GM13976 (cell line): ENCODE measurements at regions not wholly inside any gene's neighbourhood (a gene's known extent, or its start where the extent isn't known, plus 50 kb on each side); places are given as distances from the start of the nearest gene placed in this dataset.

Experiments
- DNase-seq: peaks from one replicate; pipeline ENCODE4 v3.0.0; 2012; ENCODE audit warnings: low spot score
- CTCF ChIP-seq: IDR thresholded peaks from 2 replicates; pipeline ENCODE4 v1.5.1; 2012; ENCODE audit warnings: borderline replicate concordance, mild to moderate bottlenecking; ENCODE audit not compliant: insufficient read depth; ENCODE audit errors: extremely low read depth, missing control alignments, control extremely low read depth
- in situ Hi-C: fragments of 300-500 bp; cut with MboI; formaldehyde crosslinking; loops from one replicate; pipeline ENCODE4 v1.12.0; 2022; ENCODE audit warnings: low sequenced_read_pairs, mixed read lengths, inconsistent platforms; ENCODE audit not compliant: unreplicated experiment

- in situ Hi-C loops: no loop called here
- DNase-seq: no peak
- no peak for TF ChIP-seq CTCF
Measured at GRCh38 chr1:198883184-198883583, 244.3 kb downstream of the PTPRC start.

DNA sequence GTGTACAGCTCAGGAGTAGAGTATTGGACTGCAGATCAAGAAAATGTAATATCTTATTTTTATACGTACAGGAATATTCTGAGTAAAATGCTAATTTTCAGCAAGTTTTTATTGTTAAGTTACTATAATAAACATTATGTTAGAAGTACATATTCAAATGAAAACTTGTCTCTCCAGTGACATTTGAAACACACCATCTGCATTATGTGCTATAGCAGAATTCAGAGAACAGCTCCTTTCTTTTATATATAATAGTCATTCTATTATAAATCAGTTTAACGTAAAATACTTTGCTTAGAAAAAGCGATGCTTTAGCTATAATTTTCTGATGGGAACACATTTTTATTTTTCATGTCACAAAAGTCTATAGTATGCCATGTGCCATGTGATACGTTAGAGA lies 249.0 kb downstream of the PTPRC start:
- no peak for DNase-seq
- no peak for TF ChIP-seq CTCF
- in situ Hi-C loops: no loop called here

- no peak for DNase-seq
- no peak for TF ChIP-seq CTCF
- in situ Hi-C loops: no loop called here
Measured at GRCh38 chr1:198888379-198888943, 249.6 kb downstream of the PTPRC start.

- in situ Hi-C loops: no loop called here
- DNase-seq: no peak
- TF ChIP-seq CTCF: no peak
Measured at GRCh38 chr1:198889101-198889500, 250.3 kb downstream of the PTPRC start.

DNA sequence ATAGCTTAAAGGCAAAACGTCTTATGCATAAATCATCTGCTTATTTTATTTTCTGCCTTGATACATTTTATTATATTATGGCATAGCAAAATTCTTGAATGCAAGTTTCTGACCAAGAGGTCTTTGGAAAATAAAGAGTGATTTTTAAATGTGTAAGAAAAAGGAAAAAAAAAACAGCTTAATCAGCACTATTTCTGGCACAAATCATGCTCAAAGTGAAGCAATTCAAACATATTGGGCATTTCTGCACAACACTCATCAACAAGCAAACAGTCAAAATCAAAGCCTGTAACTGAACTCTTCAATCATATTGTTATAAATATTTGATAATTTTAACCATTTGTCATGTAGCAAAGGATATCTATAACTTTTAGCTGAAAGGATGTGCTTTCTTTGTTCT lies 250.9 kb downstream of the PTPRC start:
- in situ Hi-C loops: no loop called here
- no peak for TF ChIP-seq CTCF

DNA sequence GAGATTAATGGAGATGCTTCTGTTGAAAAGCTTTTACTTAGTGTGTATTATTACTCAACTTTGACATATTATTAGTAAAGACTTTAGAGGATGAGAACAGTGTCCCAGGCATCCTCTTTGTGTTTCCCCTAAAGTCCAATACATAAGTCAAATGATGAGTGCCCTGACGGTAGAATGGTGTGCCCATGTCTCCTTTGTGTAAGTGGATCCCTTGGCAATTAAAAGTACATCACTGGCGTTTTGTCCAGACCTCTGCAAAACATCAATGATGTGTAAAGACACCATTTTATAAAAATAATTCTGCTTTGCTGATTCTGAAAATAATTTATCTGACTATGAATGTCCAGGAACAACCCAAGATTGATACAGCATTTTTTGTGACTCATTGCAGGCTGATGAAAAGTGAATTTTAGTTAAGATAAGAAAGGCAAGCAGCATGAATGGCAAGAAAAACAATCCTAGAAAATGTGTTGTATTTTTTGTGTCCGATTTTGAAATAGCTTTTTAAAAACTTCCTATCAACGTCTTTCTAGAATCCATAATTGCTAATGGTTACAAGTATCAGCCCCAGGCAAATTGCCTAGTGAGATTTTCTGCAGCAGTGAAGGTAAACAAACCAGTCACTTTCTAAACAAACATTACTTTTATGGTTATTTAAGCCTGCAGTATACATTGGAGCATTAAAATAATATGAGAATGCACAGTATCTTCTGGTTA lies 251.5 kb downstream of the PTPRC start:
- no peak for TF ChIP-seq CTCF
- no peak for DNase-seq
- in situ Hi-C loops: no loop called here

More for the DNA sequence above, 250.9 kb downstream of the PTPRC start:
- no peak for DNase-seq
